IMR-90 (cell line): ENCODE measurements at regions not wholly inside any gene's neighbourhood (a gene's known extent, or its start where the extent isn't known, plus 50 kb on each side); places are given as distances from the start of the nearest gene placed in this dataset.

ENCODE experiments used
- ATAC-seq: fragments of 200-7000 bp; cut with Tn5 transposase; 2 replicates; pipeline ENCODE4 v1.9.1; 2020; ENCODE audit warnings: low read depth, mild to moderate bottlenecking, moderate library complexity
- BruUV-seq: library from RNA; stranded (reverse); fragments of 400-500 nt; replicated peaks from 2 replicates; lab custom pipeline; 2021; lab: Mats Ljungman, UMichigan
- CTCF ChIA-PET: fragments of 300-600 bp; formaldehyde crosslinking; extraction: SDS; loops from one replicate; lab custom pipeline; 2021; ENCODE audit warnings: antibody characterized with exemption; lab: Yijun Ruan, JAX
- POLR2A ChIA-PET: fragments of 300-600 bp; sonication (Branson Sonifier 250); formaldehyde crosslinking; loops from one replicate; lab custom pipeline; 2022; ENCODE audit warnings: antibody characterized with exemption; ENCODE audit not compliant: unreplicated experiment; lab: Charles Lee
- DNase-seq: peaks from one replicate; pipeline ENCODE4 v3.0.0; 2013
- H2AFZ ChIP-seq: replicated peaks from 2 replicates; pipeline ENCODE3; 2013; ENCODE audit warnings: low read length, mild to moderate bottlenecking; ENCODE audit not compliant: poor library complexity
- H2AK5ac ChIP-seq: 2 replicates; pipeline ENCODE4 v1.6.1; 2013; ENCODE audit warnings: low read depth, low read length, inconsistent platforms
- H2AK9ac ChIP-seq: replicated peaks from 2 replicates; pipeline ENCODE3; 2013; ENCODE audit warnings: mild to moderate bottlenecking, low read depth, low read length, moderate library complexity; ENCODE audit not compliant: poor library complexity
- H2BK120ac ChIP-seq: 2 replicates; pipeline ENCODE4 v1.6.1; 2013; ENCODE audit warnings: low read depth, low read length, inconsistent platforms
- H2BK15ac ChIP-seq: 3 replicates; pipeline ENCODE4 v1.6.1; 2013; ENCODE audit warnings: low read depth, low read length, inconsistent platforms
- H2BK20ac ChIP-seq: 2 replicates; pipeline ENCODE4 v1.6.1; 2013; ENCODE audit warnings: low read depth, mild to moderate bottlenecking, inconsistent platforms, low read length, moderate library complexity
- H2BK5ac ChIP-seq: 2 replicates; pipeline ENCODE4 v1.6.1; 2013; ENCODE audit warnings: mild to moderate bottlenecking, low read depth, low read length, inconsistent platforms; ENCODE audit not compliant: poor library complexity, severe bottlenecking
- H3K14ac ChIP-seq: replicated peaks from 2 replicates; pipeline ENCODE4 v1.6.1; 2013; ENCODE audit warnings: low read depth, low read length, inconsistent platforms
- H3K18ac ChIP-seq: 2 replicates; pipeline ENCODE4 v1.6.1; 2013; ENCODE audit warnings: low read depth, low read length, control low read depth
- H3K23ac ChIP-seq: 2 replicates; pipeline ENCODE4 v1.6.1; 2013; ENCODE audit warnings: low read depth, low read length, inconsistent platforms
- H3K27ac ChIP-seq: 2 replicates; pipeline ENCODE4 v1.5.1; 2013; ENCODE audit warnings: mild to moderate bottlenecking, control low read depth, low read length; ENCODE audit not compliant: insufficient read depth
- H3K27me3 ChIP-seq: 2 replicates; pipeline ENCODE4 v1.6.1; 2013; ENCODE audit warnings: low read length; ENCODE audit not compliant: control insufficient read depth, insufficient read depth
- H3K36me3 ChIP-seq: 2 replicates; pipeline ENCODE4 v1.6.1; 2013; ENCODE audit warnings: low read length, mixed read lengths; ENCODE audit not compliant: control insufficient read depth, insufficient read depth
- H3K4ac ChIP-seq: 2 replicates; pipeline ENCODE4 v1.6.1; 2013; ENCODE audit warnings: low read depth, low read length, inconsistent platforms
- H3K4me1 ChIP-seq: 2 replicates; pipeline ENCODE4 v1.6.1; 2013; ENCODE audit warnings: low read length, mixed read lengths; ENCODE audit not compliant: control insufficient read depth, insufficient read depth
- H3K4me2 ChIP-seq: 2 replicates; pipeline ENCODE4 v1.6.1; 2013; ENCODE audit warnings: low read depth, mild to moderate bottlenecking, control low read depth, low read length, moderate library complexity
- H3K4me3 ChIP-seq: 2 replicates; pipeline ENCODE4 v1.5.1; 2013; ENCODE audit warnings: low read depth, mild to moderate bottlenecking, control low read depth, low read length, moderate library complexity; ENCODE audit not compliant: insufficient read depth
- H3K56ac ChIP-seq: 2 replicates; pipeline ENCODE4 v1.6.1; 2013; ENCODE audit warnings: low read length, inconsistent platforms; ENCODE audit not compliant: insufficient read depth; ENCODE audit errors: extremely low read depth
- H3K79me1 ChIP-seq, 2 experiments: 2 replicates each; pipeline ENCODE4 v1.6.1; 2013; ENCODE audit warnings: low read length in 2 of 2, inconsistent platforms in 1 of 2, low read depth in 1 of 2
- H3K9ac ChIP-seq: 2 replicates; pipeline ENCODE4 v1.6.1; 2013; ENCODE audit warnings: low read depth, low read length, control low read depth
- H3K9me1 ChIP-seq: 2 replicates; pipeline ENCODE4 v1.6.1; 2013; ENCODE audit warnings: low read length, inconsistent platforms; ENCODE audit not compliant: insufficient read depth
- H3K9me3 ChIP-seq: 2 replicates; pipeline ENCODE4 v1.6.1; 2013; ENCODE audit warnings: low read length; ENCODE audit not compliant: control insufficient read depth, insufficient read depth
- H4K20me1 ChIP-seq: 2 replicates; pipeline ENCODE4 v1.6.1; 2013; ENCODE audit warnings: low read length, inconsistent platforms; ENCODE audit not compliant: insufficient read depth
- H4K5ac ChIP-seq: 2 replicates; pipeline ENCODE4 v1.6.1; 2013; ENCODE audit warnings: mild to moderate bottlenecking, low read depth, low read length, control low read depth
- H4K8ac ChIP-seq, 2 experiments: 2 replicates each; pipeline ENCODE4 v1.6.1; 2013; ENCODE audit warnings: low read depth in 2 of 2, low read length in 2 of 2, control low read depth in 1 of 2, inconsistent platforms in 1 of 2
- H4K91ac ChIP-seq: 2 replicates; pipeline ENCODE4 v1.6.1; 2013; ENCODE audit warnings: low read depth, low read length, inconsistent platforms; ENCODE audit not compliant: insufficient read depth
- BHLHE40 ChIP-seq: fragments of 150-350 bp; IDR thresholded peaks from 2 replicates; pipeline ENCODE4 v1.6.1; 2016; ENCODE audit warnings: mild to moderate bottlenecking, low read depth, low read length
- CEBPB ChIP-seq: IDR thresholded peaks from 2 replicates; pipeline ENCODE4 v1.6.1; 2012; ENCODE audit warnings: low read depth, low read length, improper control_type of control experiment
- CHD1 ChIP-seq: IDR thresholded peaks from 2 replicates; pipeline ENCODE4 v1.6.1; 2012; ENCODE audit warnings: low read depth, low read length, improper control_type of control experiment
- CTCF ChIP-seq: conservative IDR thresholded peaks from 2 replicates; pipeline ENCODE4 v1.5.1; 2012; ENCODE audit warnings: mild to moderate bottlenecking, low read depth, low read length, improper control_type of control experiment
- ELK1 ChIP-seq: fragments of 150-350 bp; IDR thresholded peaks from 2 replicates; pipeline ENCODE4 v1.6.1; 2016; ENCODE audit warnings: low read depth, mild to moderate bottlenecking, low read length, moderate library complexity, borderline replicate concordance
- FOS ChIP-seq: fragments of 150-350 bp; IDR thresholded peaks from 2 replicates; pipeline ENCODE4 v1.6.1; 2016; ENCODE audit warnings: low read depth, low read length
- MAFK ChIP-seq: IDR thresholded peaks from 2 replicates; pipeline ENCODE4 v1.6.1; 2012; ENCODE audit warnings: low read depth, low read length, improper control_type of control experiment
- MAZ ChIP-seq: IDR thresholded peaks from 2 replicates; pipeline ENCODE4 v1.6.1; 2012; ENCODE audit warnings: low read depth, mild to moderate bottlenecking, low read length, improper control_type of control experiment, moderate library complexity, borderline replicate concordance
- MXI1 ChIP-seq: IDR thresholded peaks from 2 replicates; pipeline ENCODE4 v1.6.1; 2012; ENCODE audit warnings: low read depth, mild to moderate bottlenecking, low read length, moderate library complexity, borderline replicate concordance
- NFE2L2 ChIP-seq: fragments of 150-350 bp; IDR thresholded peaks from 2 replicates; pipeline ENCODE4 v1.6.1; 2016; ENCODE audit warnings: low read depth, mild to moderate bottlenecking, low read length
- POLR2A ChIP-seq: IDR thresholded peaks from 2 replicates; pipeline ENCODE4 v1.6.1; 2012; ENCODE audit warnings: mild to moderate bottlenecking, low read depth, low read length
- RAD21 ChIP-seq: IDR thresholded peaks from 2 replicates; pipeline ENCODE4 v1.6.1; 2012; ENCODE audit warnings: low read length, improper control_type of control experiment
- RCOR1 ChIP-seq: IDR thresholded peaks from 2 replicates; pipeline ENCODE4 v1.6.1; 2012; ENCODE audit warnings: mild to moderate bottlenecking, low read length, improper control_type of control experiment; ENCODE audit not compliant: insufficient replicate concordance
- RFX5 ChIP-seq: IDR thresholded peaks from 2 replicates; pipeline ENCODE4 v1.8.0; 2012; ENCODE audit warnings: low read depth, mild to moderate bottlenecking, low read length, moderate library complexity
- SMC3 ChIP-seq: fragments of 150-350 bp; IDR thresholded peaks from 2 replicates; pipeline ENCODE4 v1.6.1; 2016; ENCODE audit warnings: low read depth, mild to moderate bottlenecking, antibody characterized with exemption, low read length, moderate library complexity
- USF2 ChIP-seq: fragments of 150-350 bp; IDR thresholded peaks from 2 replicates; pipeline ENCODE4 v1.6.1; 2017; ENCODE audit warnings: mild to moderate bottlenecking, antibody characterized with exemption, low read length, low read depth
- WGBS, 2 experiments: methylation state at CpG; one replicate each; pipeline versions ENCODE4 v1.1.5 to v1.1.7; 2013; ENCODE audit warnings: missing lambda C conversion rate in 2 of 2; ENCODE audit not compliant: insufficient read length in 1 of 2; ENCODE audit errors: extremely low coverage in 2 of 2; 5-methylcytosine and 5-hydroxymethylcytosine counted together
- dilution Hi-C: fragments of 300-500 bp; cut with HindIII; formaldehyde crosslinking; loops from one replicate; pipeline ENCODE4 v1.14.3; 2018; ENCODE audit warnings: low sequenced_read_pairs; ENCODE audit not compliant: unreplicated experiment
- in situ Hi-C: fragments of 300-500 bp; cut with MboI; formaldehyde crosslinking; loops from 3 replicates; pipeline ENCODE4 v1.14.3; 2019; ENCODE audit warnings: low sequenced_read_pairs, inconsistent platforms, mixed read lengths
- intact Hi-C: fragments of 100-400 bp; cut with micrococcal nuclease; formaldehyde crosslinking; loops from 2 replicates; pipeline ENCODE4 v1.10.0; 2022

GRCh38 chr5:174229068-174229467 is 183.6 kb downstream of the NSG2 start:
- intact Hi-C loops = no loop called here

More at GRCh38 chr5:174229068-174229467, 183.6 kb downstream of the NSG2 start:
- in situ Hi-C loops = no loop called here
- Histone ChIP-seq H3K27me3 (no peaks in the 10 kb centered on the region), H2BK5ac (no peak overlapping the region), H3K9ac (no peak overlapping the region), H4K20me1 (no peaks in the 10 kb centered on the region), H3K9me1 (no peaks in the 10 kb centered on the region), H3K4me1 (no peaks in the 10 kb centered on the region), H4K8ac (no peak overlapping the region), H3K4me2 (no peak overlapping the region), H3K4ac (no peak overlapping the region), H4K91ac (no peak overlapping the region), H3K27ac (no peak overlapping the region), H2AK9ac (no peak overlapping the region), H4K5ac (no peak overlapping the region), H3K4me3 (no peak overlapping the region), H3K79me1 (no peaks in the 10 kb centered on the region), H2BK120ac (no peak overlapping the region), H2BK15ac (no peak overlapping the region), H3K9me3 (peaks cover 13% of the 10 kb centered on the region), H3K36me3 (no peaks in the 10 kb centered on the region), H3K14ac (no peak overlapping the region), H2AFZ (no peak overlapping the region), H2AK5ac (no peak overlapping the region), H3K23ac (no peak overlapping the region), H2BK20ac (no peak overlapping the region), H3K56ac (no peak overlapping the region), H3K18ac (no peak overlapping the region)
- no peak for TF ChIP-seq RAD21
- TF ChIP-seq MXI1 = no peak
- TF ChIP-seq MAZ = no peak
- no peak for TF ChIP-seq RCOR1
- TF ChIP-seq CHD1 = no peak
- no peak for TF ChIP-seq SMC3
- TF ChIP-seq RFX5 = no peak
- TF ChIP-seq MAFK = no peak
- TF ChIP-seq USF2 = no peak
- TF ChIP-seq FOS = no peak
- TF ChIP-seq POLR2A = no peak
- no peak for TF ChIP-seq NFE2L2
- no peak for TF ChIP-seq CEBPB
- TF ChIP-seq ELK1 = no peak
- TF ChIP-seq CTCF = no peak
- TF ChIP-seq BHLHE40 = no peak
- BruUV-seq = no TSS peak
- dilution Hi-C loops = no loop called here
- 50% methylated on average over 1 of the region's 1 CpG; no CpG with 5 or more reads in 1 of the 2 experiments for WGBS, 2 experiments
- ATAC-seq (no peak), DNase-seq (no peak)
- ChIA-PET POLR2A (no interaction called here), CTCF (no interaction called here)
